ENCODE measurements at regions not wholly inside any gene's neighbourhood (a gene's known extent, or its start where the extent isn't known, plus 50 kb on each side); places are given as distances from the start of the nearest gene placed in this dataset.

DNA sequence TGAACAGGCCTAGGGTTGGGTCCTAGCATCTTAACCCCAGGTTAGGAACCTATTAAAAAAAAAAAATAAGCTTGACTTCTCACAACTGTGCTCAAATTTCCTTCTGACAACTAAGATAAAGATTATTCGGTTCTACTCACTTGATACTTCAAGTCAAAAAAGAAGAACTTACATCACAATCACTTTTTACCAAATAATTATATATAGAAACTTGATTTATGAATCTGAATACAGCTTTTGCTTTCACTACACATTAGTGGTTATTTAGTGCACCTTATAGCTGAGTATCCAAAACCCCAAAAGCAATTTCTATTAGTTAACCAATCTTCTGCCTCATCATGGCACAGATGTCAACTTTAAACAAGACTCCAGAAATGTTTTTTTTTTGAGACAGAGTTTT lies 119.0 kb upstream of the DST start:
- WGBS (ENCODE audit: low lambda C conversion rate): 80% methylated on average over 1 of the region's 1 CpG
- FAIRE-seq (no peak), ATAC-seq (no peak), DNase-seq (ENCODE audit: low spot score) (no peak)
- Histone ChIP-seq H3K27me3 (ENCODE audit: control insufficient read depth in 1 of 2, insufficient read depth in 2 of 2, low read length in 2 of 2) (no peaks in the 10 kb centered on the region), H3K27ac (ENCODE audit: extremely low read length, insufficient read depth, low read length) (no peak overlapping the region), H3K36me3 (replicated peaks in 1 of 2; ENCODE audit: control insufficient read depth in 1 of 2, insufficient read depth in 2 of 2, low read length in 2 of 2) (no peaks in the 10 kb centered on the region), H2AFZ (ENCODE audit: low read length) (no peak overlapping the region), H3K9me3 (ENCODE audit: low read length) (no peaks in the 10 kb centered on the region), H3K4me1 (ENCODE audit: insufficient read depth, low read length) (peaks cover 12% of the 10 kb centered on the region), H3K4me2 (ENCODE audit: low read depth, low read length) (no peak overlapping the region), H3K9ac (ENCODE audit: insufficient read depth, low read depth, low read length) (no peak overlapping the region), H3K79me2 (ENCODE audit: insufficient read depth, low read length) (no peaks in the 10 kb centered on the region), H4K20me1 (ENCODE audit: insufficient read depth, low read length) (no peaks in the 10 kb centered on the region), H3K4me3 (replicated peaks in 1 of 3; ENCODE audit: insufficient read depth in 1 of 3, low read depth in 2 of 3, low read length in 3 of 3) (no peak overlapping the region)
- intact Hi-C loops (cut with micrococcal nuclease; ENCODE audit: unreplicated experiment): no loop called here
- no TSS peak for BruUV-seq (replicated peaks)
- TF ChIP-seq ZC3H13 (CRISPR knock-in tag; IDR thresholded peaks at IDR 0.05): no peak
- TF ChIP-seq ZNF121 (CRISPR knock-in tag; IDR thresholded peaks at IDR 0.05): no peak
- TF ChIP-seq RARA (CRISPR knock-in tag; IDR thresholded peaks at IDR 0.05): no peak
- no peak for TF ChIP-seq ZBTB8A (CRISPR knock-in tag; IDR thresholded peaks at IDR 0.05; ENCODE audit: borderline replicate concordance, low read depth)
- in situ Hi-C loops (cut with HindIII; ENCODE audit: extremely low pct_ligation_motif_present, low pct_unique_long_range_greater_than_20kb): loop anchor here (5.0 kb wide), 1 partner anchor 124 kb away; no protein-coding TSS in a partner anchor
- ChIA-PET CTCF (ENCODE audit: low intra/inter-chr PET ratio, low total read pairs) (no interaction called here), POLR2A (no interaction called here)

GRCh38 chr6:56760842-56761241 lies 118.2 kb upstream of the DST start:
- intact Hi-C loops (cut with micrococcal nuclease; ENCODE audit: unreplicated experiment) (no loop called here), in situ Hi-C loops (cut with HindIII; ENCODE audit: extremely low pct_ligation_motif_present, low pct_unique_long_range_greater_than_20kb) (loop anchor here (5.0 kb wide), 1 partner anchor 124 kb away; no protein-coding TSS in a partner anchor)
- Histone ChIP-seq H4K20me1 (ENCODE audit: insufficient read depth, low read length) (no peaks in the 10 kb centered on the region), H3K27me3 (ENCODE audit: control insufficient read depth in 1 of 2, insufficient read depth in 2 of 2, low read length in 2 of 2) (no peaks in the 10 kb centered on the region), H3K79me2 (ENCODE audit: insufficient read depth, low read length) (no peaks in the 10 kb centered on the region), H3K4me2 (ENCODE audit: low read depth, low read length) (no peak overlapping the region), H3K9me3 (ENCODE audit: low read length) (no peaks in the 10 kb centered on the region), H3K36me3 (replicated peaks in 1 of 2; ENCODE audit: control insufficient read depth in 1 of 2, insufficient read depth in 2 of 2, low read length in 2 of 2) (no peaks in the 10 kb centered on the region), H3K4me3 (replicated peaks in 1 of 3; ENCODE audit: insufficient read depth in 1 of 3, low read depth in 2 of 3, low read length in 3 of 3) (no peak overlapping the region), H3K9ac (ENCODE audit: insufficient read depth, low read depth, low read length) (no peak overlapping the region), H2AFZ (ENCODE audit: low read length) (no peak overlapping the region), H3K27ac (ENCODE audit: extremely low read length, insufficient read depth, low read length) (no peak overlapping the region), H3K4me1 (ENCODE audit: insufficient read depth, low read length) (peaks cover 12% of the 10 kb centered on the region)
- ChIA-PET CTCF (ENCODE audit: low intra/inter-chr PET ratio, low total read pairs) (no interaction called here), POLR2A (no interaction called here)
- no peak for ATAC-seq
- no TSS peak for BruUV-seq (replicated peaks)
- FAIRE-seq: no peak
- WGBS (ENCODE audit: low lambda C conversion rate): 0% methylated on average over 1 of the region's 1 CpG
- no peak for DNase-seq (ENCODE audit: low spot score)
- no peak for TF ChIP-seq ZNF597 (CRISPR knock-in tag; IDR thresholded peaks at IDR 0.05)
- no peak for TF ChIP-seq FOXP1 (IDR thresholded peaks at IDR 0.05)
- no peak for TF ChIP-seq FOXP1 (CRISPR knock-in tag; IDR thresholded peaks at IDR 0.05)
- TF ChIP-seq SAP130 (CRISPR knock-in tag; IDR thresholded peaks at IDR 0.05; ENCODE audit: low read depth): no peak
- TF ChIP-seq ZNF235 (CRISPR knock-in tag; IDR thresholded peaks at IDR 0.05; ENCODE audit: borderline replicate concordance): no peak
- no peak for TF ChIP-seq TFAP4 (IDR thresholded peaks at IDR 0.05; ENCODE audit: borderline replicate concordance, low read depth)
- no peak for TF ChIP-seq SALL2 (CRISPR knock-in tag; IDR thresholded peaks at IDR 0.05)
- no peak for TF ChIP-seq ZFP36L1 (CRISPR knock-in tag; IDR thresholded peaks at IDR 0.05)
- TF ChIP-seq IKZF1 (IDR thresholded peaks at IDR 0.05): no peak
- TF ChIP-seq NR2C2 (CRISPR knock-in tag; IDR thresholded peaks at IDR 0.05; ENCODE audit: borderline replicate concordance): no peak
- no peak for TF ChIP-seq HNF4G (IDR thresholded peaks at IDR 0.05; ENCODE audit: borderline replicate concordance, low read depth, low read length)
- no peak for TF ChIP-seq HNF4G (CRISPR knock-in tag; IDR thresholded peaks at IDR 0.05; ENCODE audit: borderline replicate concordance, low read depth)
- TF ChIP-seq ZNF784 (CRISPR knock-in tag; IDR thresholded peaks at IDR 0.05; ENCODE audit: borderline replicate concordance): no peak

Data from HepG2 (cell line).